Smooth muscle cell (in vitro differentiated cells): ENCODE measurements at regions not wholly inside any gene's neighbourhood (a gene's known extent, or its start where the extent isn't known, plus 50 kb on each side); places are given as distances from the start of the nearest gene placed in this dataset.

Source experiments
- DNase-seq: peaks from one replicate; lab custom pipeline; 2025; ENCODE audit not compliant: unreplicated experiment; lab: John Stamatoyannopoulos, UW
- H2AFZ ChIP-seq: fragments of 200-600 bp; sonication (generic); 2 replicates; pipeline ENCODE4 v1.6.0; 2016; ENCODE audit warnings: antibody characterized with exemption, low read depth, mild to moderate bottlenecking
- H3F3A ChIP-seq: fragments of 200-600 bp; sonication (generic); 2 replicates; pipeline ENCODE4 v1.6.0; 2017; ENCODE audit warnings: antibody characterized with exemption, low read depth
- H3K27ac ChIP-seq: fragments of 200-600 bp; sonication (generic); 2 replicates; pipeline ENCODE4 v1.5.1; 2016; ENCODE audit warnings: low read depth, mild to moderate bottlenecking
- H3K27me3 ChIP-seq: fragments of 200-600 bp; sonication (generic); 2 replicates; pipeline ENCODE4 v1.6.1; 2016; ENCODE audit warnings: low read depth, mild to moderate bottlenecking
- H3K36me3 ChIP-seq: fragments of 200-600 bp; sonication (generic); 2 replicates; pipeline ENCODE4 v1.5.1; 2016; ENCODE audit warnings: low read depth
- H3K4me1 ChIP-seq: fragments of 200-600 bp; sonication (generic); 2 replicates; pipeline ENCODE4 v1.5.1; 2016; ENCODE audit warnings: low read depth
- H3K4me2 ChIP-seq: fragments of 200-600 bp; sonication (generic); 2 replicates; pipeline ENCODE4 v1.6.0; 2016; ENCODE audit warnings: mild to moderate bottlenecking
- H3K4me3 ChIP-seq: fragments of 200-600 bp; sonication (generic); 2 replicates; pipeline ENCODE4 v1.5.1; 2016; ENCODE audit warnings: mild to moderate bottlenecking
- H3K79me2 ChIP-seq: fragments of 200-600 bp; sonication (generic); 2 replicates; pipeline ENCODE4 v1.6.0; 2016; ENCODE audit warnings: low read depth, mild to moderate bottlenecking
- H3K9ac ChIP-seq: fragments of 200-600 bp; sonication (generic); 2 replicates; pipeline ENCODE4 v1.6.0; 2016; ENCODE audit warnings: low read depth
- H3K9me3 ChIP-seq: fragments of 200-600 bp; sonication (generic); replicated peaks from 2 replicates; pipeline ENCODE4 v1.5.1; 2016; ENCODE audit warnings: low read depth
- H4K20me1 ChIP-seq: fragments of 200-600 bp; sonication (generic); 2 replicates; pipeline ENCODE4 v1.6.0; 2016; ENCODE audit warnings: low read depth
- WGBS: methylation state at CpG from one replicate; pipeline ENCODE4 v1.1.7; 2016; ENCODE audit warnings: low lambda C conversion rate; 5-methylcytosine and 5-hydroxymethylcytosine counted together
- TF ChIP-seq, protein P1 (sequence below): fragments of 200-600 bp; sonication (generic); IDR thresholded peaks from 2 replicates; pipeline ENCODE4 v1.5.1; 2017; ENCODE audit warnings: borderline replicate concordance, mild to moderate bottlenecking, antibody characterized with exemption; ENCODE audit not compliant: insufficient read depth, poor library complexity, severe bottlenecking

- Histone ChIP-seq H3K4me3 (no peak overlapping the region), H3K4me2 (no peak overlapping the region), H3K4me1 (no peaks in the 10 kb centered on the region), H3K27me3 (no peaks in the 10 kb centered on the region), H3K79me2 (no peaks in the 10 kb centered on the region), H4K20me1 (no peaks in the 10 kb centered on the region), H3K9me3 (no peaks in the 10 kb centered on the region), H3F3A (no peaks in the 10 kb centered on the region), H3K9ac (no peak overlapping the region), H3K36me3 (no peaks in the 10 kb centered on the region), H3K27ac (no peak overlapping the region), H2AFZ (no peak overlapping the region)
- DNase-seq: no peak
- WGBS: 85% methylated on average over 10 of the region's 10 CpGs
- TF ChIP-seq, protein P1, sequence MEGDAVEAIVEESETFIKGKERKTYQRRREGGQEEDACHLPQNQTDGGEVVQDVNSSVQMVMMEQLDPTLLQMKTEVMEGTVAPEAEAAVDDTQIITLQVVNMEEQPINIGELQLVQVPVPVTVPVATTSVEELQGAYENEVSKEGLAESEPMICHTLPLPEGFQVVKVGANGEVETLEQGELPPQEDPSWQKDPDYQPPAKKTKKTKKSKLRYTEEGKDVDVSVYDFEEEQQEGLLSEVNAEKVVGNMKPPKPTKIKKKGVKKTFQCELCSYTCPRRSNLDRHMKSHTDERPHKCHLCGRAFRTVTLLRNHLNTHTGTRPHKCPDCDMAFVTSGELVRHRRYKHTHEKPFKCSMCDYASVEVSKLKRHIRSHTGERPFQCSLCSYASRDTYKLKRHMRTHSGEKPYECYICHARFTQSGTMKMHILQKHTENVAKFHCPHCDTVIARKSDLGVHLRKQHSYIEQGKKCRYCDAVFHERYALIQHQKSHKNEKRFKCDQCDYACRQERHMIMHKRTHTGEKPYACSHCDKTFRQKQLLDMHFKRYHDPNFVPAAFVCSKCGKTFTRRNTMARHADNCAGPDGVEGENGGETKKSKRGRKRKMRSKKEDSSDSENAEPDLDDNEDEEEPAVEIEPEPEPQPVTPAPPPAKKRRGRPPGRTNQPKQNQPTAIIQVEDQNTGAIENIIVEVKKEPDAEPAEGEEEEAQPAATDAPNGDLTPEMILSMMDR: no peak
Observed at GRCh38 chr6:155693573-155694418, 238.2 kb upstream of the NOX3 start.

DNA sequence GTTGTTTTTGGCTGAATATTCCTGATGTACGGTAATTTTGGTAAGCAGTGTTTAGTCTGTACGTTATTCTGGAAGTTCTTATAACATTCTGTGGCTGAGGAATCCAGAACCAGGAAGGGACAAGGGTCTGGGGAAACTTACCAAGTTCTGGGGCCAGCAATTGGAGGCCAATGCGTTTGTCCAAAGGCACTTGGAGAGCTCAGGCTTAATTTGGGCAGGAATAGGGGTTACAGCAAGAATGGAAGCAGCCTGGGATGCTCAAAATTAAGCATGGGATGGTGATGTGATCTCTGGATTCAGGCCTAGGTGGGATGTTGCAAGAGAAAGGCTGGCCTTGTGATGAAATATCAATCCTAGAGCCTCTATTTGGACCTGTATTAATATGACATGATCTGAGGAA is 235.2 kb upstream of the NOX3 start:
- Histone ChIP-seq H3K27ac (no peak overlapping the region), H2AFZ (no peak overlapping the region), H3K4me3 (no peak overlapping the region), H3K79me2 (no peaks in the 10 kb centered on the region), H3K4me1 (no peaks in the 10 kb centered on the region), H3K36me3 (no peaks in the 10 kb centered on the region), H3K9me3 (no peaks in the 10 kb centered on the region), H3K27me3 (no peaks in the 10 kb centered on the region), H3F3A (no peaks in the 10 kb centered on the region), H3K4me2 (no peak overlapping the region), H4K20me1 (no peaks in the 10 kb centered on the region), H3K9ac (no peak overlapping the region)
- 74% methylated on average over 3 of the region's 3 CpGs for WGBS
- TF ChIP-seq, protein P1: no peak
- no peak for DNase-seq

GRCh38 chr6:155687645-155688044 is 232.0 kb upstream of the NOX3 start:
- no peak overlapping the region for H3K27ac ChIP-seq
- no peaks in the 10 kb centered on the region for H3K4me1 ChIP-seq
- TF ChIP-seq, protein P1: no peak
- no peak overlapping the region for H3K4me3 ChIP-seq
- WGBS: 85% methylated on average over 6 of the region's 6 CpGs
- H3K4me2 ChIP-seq: no peak overlapping the region
- H3K9ac ChIP-seq: no peak overlapping the region
- H3K36me3 ChIP-seq: no peaks in the 10 kb centered on the region
- H3K27me3 ChIP-seq: no peaks in the 10 kb centered on the region
- H3K79me2 ChIP-seq: no peaks in the 10 kb centered on the region
- H3F3A ChIP-seq: no peaks in the 10 kb centered on the region
- no peak for DNase-seq
- no peak overlapping the region for H2AFZ ChIP-seq
- no peaks in the 10 kb centered on the region for H3K9me3 ChIP-seq
- H4K20me1 ChIP-seq: no peaks in the 10 kb centered on the region
